Adrenal gland (tissue), 9 donors: ENCODE measurements at regions not wholly inside any gene's neighbourhood (a gene's known extent, or its start where the extent isn't known, plus 50 kb on each side); places are given as distances from the start of the nearest gene placed in this dataset.

Experiments
- DNase-seq, 7 donors: peaks; one replicate each; pipeline ENCODE4 v3.0.0-alpha.2; 2019 to 2020
- H3K27ac ChIP-seq, 5 donors: fragments of 200-600 bp; sonication (generic) in 4 of 5; 1 replicate in 3 of 5; 2 replicates in 2 of 5; pipeline versions ENCODE4 v1.5.1 to v1.8.0; 2016 to 2020; ENCODE audit warnings: mild to moderate bottlenecking in 1 of 5
- H3K27me3 ChIP-seq: fragments of 200-600 bp; 2 replicates; pipeline ENCODE4 v1.8.0; 2021
- H3K36me3 ChIP-seq, 2 donors: fragments of 200-600 bp; replicated peaks in 1 of 2; 1 replicate in 1 of 2; 2 replicates in 1 of 2; pipeline versions ENCODE4 v1.5.1 to v1.8.0; 2018 to 2022
- H3K4me1 ChIP-seq, 2 donors: fragments of 200-600 bp; replicated peaks in 1 of 2; 1 replicate in 1 of 2; 2 replicates in 1 of 2; pipeline versions ENCODE4 v1.5.1 to v1.8.0; 2018 to 2021
- H3K4me3 ChIP-seq, 4 donors: fragments of 200-600 bp; sonication (generic) in 3 of 4; one replicate each; pipeline ENCODE4 v1.5.1; 2016 to 2018
- H3K9me3 ChIP-seq, 3 donors: fragments of 200-600 bp; sonication (generic) in 1 of 3; replicated peaks in 1 of 3; 1 replicate in 2 of 3; 2 replicates in 1 of 3; pipeline versions ENCODE4 v1.5.1 to v1.8.0; 2016 to 2021
- CTCF ChIP-seq, 6 experiments: fragments of 450-650 bp in 4 of 6; fragments of 200-600 bp in 2 of 6; sonication (generic) in 1 of 6; IDR thresholded peaks; 1 replicate in 5 of 6; 2 replicates in 1 of 6; pipeline versions ENCODE4 v1.5.1 to v1.8.0; 2016 to 2021; ENCODE audit warnings: antibody characterized with exemption in 6 of 6, mild to moderate bottlenecking in 2 of 6, moderate library complexity in 1 of 6
- POLR2A ChIP-seq, 2 donors: fragments of 450-650 bp; IDR thresholded peaks; one replicate each; pipeline ENCODE4 v1.6.1; 2017; ENCODE audit warnings: antibody characterized with exemption in 2 of 2, mild to moderate bottlenecking in 2 of 2, moderate library complexity in 1 of 2
- WGBS, 4 donors: extraction: QIAGEN DNeasy Blood & Tissue Kit in 2 of 4; methylation state at CpG; one replicate each; pipeline versions ENCODE4 v1.1.5 to v1.1.7; 2013 to 2017; 5-methylcytosine and 5-hydroxymethylcytosine counted together
- intact Hi-C, 2 donors: fragments of 100-400 bp; cut with DNase I; formaldehyde crosslinking; loops; one replicate each; pipeline versions ENCODE4 v1.14.1 to v1.15.0; 2022 to 2023
- donor health status: healthy with polysubstance abuse.
- donor health status: Bipolar disorder and iron deficiency.
- donor health status: DM: yes; HTN: yes; CAD: no.
- donor health status: DM: no; HTN: no; CAD: no.
- donor health status: DM: no; HTN: no; CAD: no.

DNA sequence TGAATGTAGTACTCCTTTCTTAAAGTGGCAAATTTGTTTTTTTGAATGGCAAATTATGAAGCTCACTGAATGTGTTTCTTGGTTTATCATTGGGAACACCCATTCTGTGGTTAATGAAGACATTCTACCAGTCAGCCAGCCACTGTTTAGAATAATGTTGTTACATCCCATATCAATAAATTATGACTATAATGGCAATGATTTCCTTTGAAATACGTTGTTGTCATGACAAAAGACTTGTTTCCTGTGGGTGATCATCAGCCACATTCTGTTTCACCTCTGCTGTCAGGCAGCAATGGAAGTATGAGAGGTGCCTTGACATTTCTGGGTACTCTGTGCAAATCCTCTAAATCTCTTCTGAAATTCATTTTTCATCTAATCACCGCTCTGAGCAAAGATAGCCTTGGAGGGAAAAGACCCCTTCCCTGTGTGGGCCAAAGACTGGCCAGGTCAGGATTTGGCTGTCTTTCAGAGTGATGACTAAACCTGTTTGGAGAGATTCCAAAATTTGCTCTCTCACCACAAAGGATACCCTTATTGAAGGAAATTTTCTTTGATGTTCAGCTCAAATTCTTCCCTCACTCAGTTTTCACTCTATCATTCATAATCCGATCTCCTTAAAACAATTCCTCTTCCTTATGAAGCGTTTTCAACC lies 869.2 kb downstream of the BCL11A start:
- TF ChIP-seq POLR2A (IDR thresholded peaks at IDR 0.05) (no peak), CTCF (IDR thresholded peaks at IDR 0.05) (no peak)
- Histone ChIP-seq H3K36me3 (no peaks in the 10 kb centered on the region), H3K4me1 (no peaks in the 10 kb centered on the region), H3K27me3 (peaks cover 4% of the 10 kb centered on the region), H3K9me3 (no peaks in the 10 kb centered on the region), H3K4me3 (no peak overlapping the region), H3K27ac (no peak overlapping the region)
- intact Hi-C loops: no loop called here
- DNase-seq: no peak
- WGBS, 4 donors: 22 to 26% (median 24%) methylated on average over 4 of the region's 4 CpGs

DNA sequence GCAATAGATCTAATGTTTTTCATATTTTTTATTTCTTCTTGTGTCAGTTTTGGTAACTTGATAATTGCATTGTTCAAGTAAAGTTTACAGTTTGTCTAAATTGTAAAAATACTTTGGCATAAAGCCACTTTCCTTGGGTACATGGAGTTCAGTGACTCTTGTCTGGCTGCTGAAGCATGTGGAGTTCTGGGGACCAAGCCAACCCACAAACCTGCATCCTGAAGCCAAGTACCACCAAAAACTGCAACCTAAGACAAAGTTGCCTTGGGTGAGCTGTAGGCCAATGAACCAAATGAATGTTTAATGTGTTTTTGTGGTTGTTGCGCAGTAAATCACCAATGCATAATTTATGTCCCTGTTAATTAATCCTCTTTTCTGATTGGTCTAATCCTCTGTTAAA lies 872.6 kb downstream of the BCL11A start:
- Histone ChIP-seq H3K4me3 (no peak overlapping the region), H3K27ac (no peak overlapping the region)

DNA sequence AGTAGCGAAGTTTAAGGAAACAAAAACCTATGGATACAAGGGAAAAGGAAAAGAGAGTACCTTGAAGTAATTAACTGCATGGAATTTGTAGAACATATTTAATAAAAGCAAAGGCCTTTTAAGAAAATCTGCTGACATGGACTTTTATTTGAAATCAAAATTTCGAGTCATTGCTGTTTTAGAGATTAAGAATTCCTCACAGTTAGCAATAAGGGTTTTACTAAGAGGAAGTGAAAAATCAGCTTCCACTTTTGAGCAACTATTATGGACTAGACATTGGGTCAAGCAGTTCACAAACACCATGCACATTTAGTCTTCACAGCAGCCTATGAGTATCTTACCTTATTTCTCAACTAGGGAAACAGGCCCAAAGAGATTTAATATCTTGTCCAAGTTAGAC lies 876.3 kb downstream of the BCL11A start:
- 74 to 86% (median 81%) methylated on average over 2 of the region's 2 CpGs for WGBS, 4 donors
- no peaks in the 10 kb centered on the region for H3K4me1 ChIP-seq
- no peak for DNase-seq
- TF ChIP-seq POLR2A (IDR thresholded peaks at IDR 0.05) (no peak), CTCF (IDR thresholded peaks at IDR 0.05) (no peak)
- H3K9me3 ChIP-seq: no peaks in the 10 kb centered on the region
- H3K27me3 ChIP-seq: no peaks in the 10 kb centered on the region
- H3K36me3 ChIP-seq: no peaks in the 10 kb centered on the region
- H3K27ac ChIP-seq: no peak overlapping the region
- no peak overlapping the region for H3K4me3 ChIP-seq
- intact Hi-C loops: no loop called here

More for the DNA sequence above, 872.6 kb downstream of the BCL11A start:
- 95 to 100% (median 99%) methylated on average over 1 of the region's 1 CpG for WGBS, 4 donors
- Histone ChIP-seq H3K36me3 (no peaks in the 10 kb centered on the region), H3K9me3 (no peaks in the 10 kb centered on the region), H3K27me3 (no peaks in the 10 kb centered on the region), H3K4me1 (no peaks in the 10 kb centered on the region)
- intact Hi-C loops: no loop called here
- no peak for DNase-seq
- TF ChIP-seq POLR2A (IDR thresholded peaks at IDR 0.05): no peak
- no peak for TF ChIP-seq CTCF (IDR thresholded peaks at IDR 0.05)

DNA sequence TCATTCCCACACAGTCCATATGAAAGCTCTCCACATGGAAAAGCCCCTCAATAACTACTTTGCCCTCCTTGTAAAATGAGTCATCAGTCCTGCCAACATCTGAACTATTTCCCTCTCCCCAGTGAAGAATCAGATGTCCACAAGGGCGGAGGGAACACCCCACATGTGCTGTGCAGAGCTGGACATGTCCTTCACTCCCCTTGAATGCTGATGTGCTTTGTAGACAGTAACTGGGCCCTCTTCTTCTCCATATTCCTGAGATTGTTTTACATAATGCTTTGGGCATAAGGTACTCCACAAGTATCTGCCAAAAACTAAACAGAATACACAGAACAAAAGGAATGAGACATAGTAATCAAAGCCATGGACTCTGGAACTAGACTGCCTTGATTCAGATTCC lies 879.4 kb downstream of the BCL11A start:
- no peaks in the 10 kb centered on the region for H3K27me3 ChIP-seq
- no peaks in the 10 kb centered on the region for H3K9me3 ChIP-seq
- H3K27ac ChIP-seq: no peak overlapping the region
- H3K36me3 ChIP-seq: no peaks in the 10 kb centered on the region
- H3K4me3 ChIP-seq: no peak overlapping the region
- H3K4me1 ChIP-seq: no peaks in the 10 kb centered on the region
- WGBS, 4 donors: 71 to 100% (median 94%) methylated on average over 1 of the region's 1 CpG
- TF ChIP-seq POLR2A (IDR thresholded peaks at IDR 0.05) (no peak), CTCF (IDR thresholded peaks at IDR 0.05) (no peak)
- DNase-seq: no peak
- intact Hi-C loops: no loop called here
